ENCODE measurements at regions not wholly inside any gene's neighbourhood (a gene's known extent, or its start where the extent isn't known, plus 50 kb on each side); places are given as distances from the start of the nearest gene placed in this dataset.
"Not testable (repeated sequence)": the region's sequence is repeated elsewhere in the genome, so short reads cannot be mapped to it uniquely, and the experiment has no call there.

- no peak for DNase-seq (ENCODE audit: low spot score in 2 of 2)
- Histone ChIP-seq H3K36me3 (replicated peaks) (no peaks in the 10 kb centered on the region), H3K4me1 (no peaks in the 10 kb centered on the region), H3K9me3 (no peaks in the 10 kb centered on the region), H3K4me3 (no peak overlapping the region), H3K27me3 (ENCODE audit: low read depth) (no peaks in the 10 kb centered on the region)
- in situ Hi-C loops (cut with MboI; ENCODE audit: low sequenced_read_pairs), result no loop called here
These were observed 153.2 kb upstream of the THBS2 start for GRCh38 chr6:169406804-169407203.

GRCh38 chr6:169406034-169406433, 152.4 kb upstream of the THBS2 start:
- no peaks in the 10 kb centered on the region for H3K9me3 ChIP-seq
- no peak for DNase-seq (ENCODE audit: low spot score in 2 of 2)
- in situ Hi-C loops (cut with MboI; ENCODE audit: low sequenced_read_pairs), result no loop called here
- no peaks in the 10 kb centered on the region for H3K27me3 ChIP-seq (ENCODE audit: low read depth)
- no peaks in the 10 kb centered on the region for H3K4me1 ChIP-seq
- H3K36me3 ChIP-seq (replicated peaks), result no peaks in the 10 kb centered on the region
- no peak overlapping the region for H3K4me3 ChIP-seq

DNA sequence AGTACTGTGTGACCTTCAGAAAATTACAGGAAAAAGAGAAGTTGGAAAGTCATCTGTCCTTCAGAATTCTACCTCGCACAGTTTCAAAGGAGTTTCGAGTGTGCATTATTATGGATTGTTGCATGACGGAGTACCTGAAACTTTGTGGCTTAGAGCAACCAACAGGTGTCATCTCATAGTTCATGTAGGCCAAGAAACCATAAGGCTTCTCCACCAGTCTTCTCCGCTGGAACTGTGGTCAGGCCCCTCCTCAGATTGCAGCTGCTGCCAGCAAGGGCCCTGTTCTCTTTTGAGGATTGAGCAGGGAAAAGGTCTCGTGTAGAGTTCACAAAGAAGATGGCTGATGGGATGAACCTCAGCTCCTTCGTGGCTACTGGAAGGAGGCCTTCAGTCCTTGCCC, 151.2 kb upstream of the THBS2 start:
- Histone ChIP-seq H3K4me1 (no peaks in the 10 kb centered on the region), H3K27me3 (ENCODE audit: low read depth) (no peaks in the 10 kb centered on the region), H3K36me3 (replicated peaks) (no peaks in the 10 kb centered on the region), H3K9me3 (no peaks in the 10 kb centered on the region), H3K4me3 (no peak overlapping the region)
- in situ Hi-C loops (cut with MboI; ENCODE audit: low sequenced_read_pairs), result no loop called here
- no peak for DNase-seq (ENCODE audit: low spot score in 2 of 2)

DNA sequence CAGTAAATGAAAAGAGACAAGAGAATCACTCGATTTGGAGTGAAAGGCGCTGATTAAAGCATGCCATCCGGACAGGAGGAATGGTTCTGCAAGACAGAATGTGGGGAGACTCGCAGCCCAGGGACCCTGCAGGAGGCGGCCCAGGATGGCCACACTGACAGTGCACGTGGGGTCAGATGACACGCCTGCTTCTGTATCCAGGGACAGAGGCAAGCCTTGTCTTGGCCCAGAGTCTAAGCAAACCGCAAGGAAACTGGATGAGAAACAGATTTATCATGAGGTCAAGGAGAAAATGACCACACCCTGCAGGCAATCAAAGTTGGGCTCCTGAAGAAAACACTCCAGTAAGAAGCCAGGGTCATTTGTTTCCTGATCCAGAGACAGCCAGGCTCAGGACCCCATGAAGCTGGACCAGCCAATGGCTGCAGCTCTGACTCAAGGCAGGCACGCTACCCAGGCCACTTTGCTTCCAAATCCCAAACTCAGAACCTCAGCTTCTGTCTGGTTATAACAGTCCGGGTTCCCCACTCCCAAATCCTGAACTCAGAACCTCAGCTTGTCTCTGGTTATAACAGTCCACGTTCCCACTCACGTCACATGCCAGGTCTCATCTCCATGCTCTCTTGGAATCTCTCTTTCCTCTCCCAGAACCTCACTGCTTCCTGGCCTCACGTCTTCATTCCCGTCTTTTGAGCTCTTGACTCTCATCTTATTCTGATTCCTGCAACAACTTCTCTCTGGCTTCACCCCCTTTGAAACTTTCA, 144.9 kb upstream of the THBS2 start:
- Histone ChIP-seq H3K4me1 (no peaks in the 10 kb centered on the region), H3K36me3 (replicated peaks) (no peaks in the 10 kb centered on the region), H3K4me3 (no peak overlapping the region), H3K27me3 (ENCODE audit: low read depth) (no peaks in the 10 kb centered on the region), H3K9me3 (no peaks in the 10 kb centered on the region)
- in situ Hi-C loops (cut with MboI; ENCODE audit: low sequenced_read_pairs), result no loop called here
- DNase-seq (ENCODE audit: low spot score in 2 of 2), result no peak

DNA sequence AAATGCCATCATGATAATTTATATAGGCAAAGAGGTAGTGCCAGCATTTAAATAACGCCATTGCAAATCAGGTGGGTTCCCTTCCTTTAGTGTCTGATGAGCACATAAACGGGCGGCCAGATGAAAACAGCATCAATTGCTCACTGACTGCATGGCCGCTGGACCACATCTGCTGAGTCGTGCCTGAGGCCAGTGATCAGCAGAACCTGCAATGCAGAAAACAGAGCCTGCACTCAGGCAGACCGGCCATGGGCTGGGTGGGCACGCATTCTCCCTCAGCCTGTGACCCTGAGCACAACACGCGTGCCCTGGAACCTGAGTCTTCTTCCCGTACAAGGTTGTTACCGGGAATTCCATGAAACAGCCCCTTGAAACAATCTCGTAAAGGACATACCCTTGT, 144.0 kb upstream of the THBS2 start:
- Histone ChIP-seq H3K27me3 (ENCODE audit: low read depth) (no peaks in the 10 kb centered on the region), H3K36me3 (replicated peaks) (no peaks in the 10 kb centered on the region), H3K4me1 (no peaks in the 10 kb centered on the region), H3K4me3 (no peak overlapping the region), H3K9me3 (no peaks in the 10 kb centered on the region; the same call in 1 of the 2 replicates)
- no peak for DNase-seq (ENCODE audit: low spot score in 2 of 2)
- in situ Hi-C loops (cut with MboI; ENCODE audit: low sequenced_read_pairs), result no loop called here

GRCh38 chr6:169396554-169397163, 143.0 kb upstream of the THBS2 start:
- no peak for DNase-seq (ENCODE audit: low spot score in 2 of 2)
- Histone ChIP-seq H3K27me3 (ENCODE audit: low read depth) (no peaks in the 10 kb centered on the region), H3K4me3 (no peak overlapping the region), H3K36me3 (replicated peaks) (no peaks in the 10 kb centered on the region), H3K9me3 (no peaks in the 10 kb centered on the region; the same call in 1 of the 2 replicates), H3K4me1 (no peaks in the 10 kb centered on the region)
- in situ Hi-C loops (cut with MboI; ENCODE audit: low sequenced_read_pairs), result no loop called here

DNA sequence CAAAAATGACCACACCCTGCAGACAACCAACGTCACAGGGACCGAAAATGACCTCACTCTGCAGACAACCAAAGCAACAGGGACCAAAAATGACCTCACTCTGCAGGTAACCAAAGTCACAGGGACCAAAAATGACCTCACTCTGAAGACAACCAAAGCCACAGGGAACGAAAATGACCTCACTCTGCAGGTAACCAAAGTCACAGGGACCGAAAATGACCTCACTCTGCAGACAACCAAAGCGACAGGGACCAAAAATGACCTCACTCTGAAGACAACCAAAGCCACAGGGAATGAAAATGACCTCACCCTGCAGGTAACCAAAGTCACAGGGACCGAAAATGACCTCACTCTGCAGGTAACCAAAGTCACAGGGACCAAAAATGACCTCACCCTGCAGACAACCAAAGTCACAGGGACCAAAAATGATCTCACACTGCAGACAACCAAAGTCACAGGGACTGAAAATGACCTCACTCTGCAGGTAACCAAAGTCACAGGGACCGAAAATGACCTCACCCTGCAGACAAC, 142.4 kb upstream of the THBS2 start:
- in situ Hi-C loops (cut with MboI; ENCODE audit: low sequenced_read_pairs); H3K27me3 ChIP-seq (ENCODE audit: low read depth); H3K4me3 ChIP-seq: not testable (repeated sequence)

GRCh38 chr6:169395080-169395805, 141.6 kb upstream of the THBS2 start:
- no peaks in the 10 kb centered on the region for H3K27me3 ChIP-seq (ENCODE audit: low read depth)
- no peak for DNase-seq (ENCODE audit: low spot score in 2 of 2)
- no peaks in the 10 kb centered on the region for H3K4me1 ChIP-seq
- no peak overlapping the region for H3K4me3 ChIP-seq
- in situ Hi-C loops (cut with MboI; ENCODE audit: low sequenced_read_pairs), result no loop called here
- H3K36me3 ChIP-seq (replicated peaks), result no peaks in the 10 kb centered on the region
- no peaks in the 10 kb centered on the region; the same call in 1 of the 2 replicates for H3K9me3 ChIP-seq

More for the DNA sequence above, 142.4 kb upstream of the THBS2 start:
- DNase-seq (ENCODE audit: low spot score in 2 of 2); H3K9me3 ChIP-seq; H3K36me3 ChIP-seq (replicated peaks); H3K4me1 ChIP-seq: not testable (repeated sequence)

DNA sequence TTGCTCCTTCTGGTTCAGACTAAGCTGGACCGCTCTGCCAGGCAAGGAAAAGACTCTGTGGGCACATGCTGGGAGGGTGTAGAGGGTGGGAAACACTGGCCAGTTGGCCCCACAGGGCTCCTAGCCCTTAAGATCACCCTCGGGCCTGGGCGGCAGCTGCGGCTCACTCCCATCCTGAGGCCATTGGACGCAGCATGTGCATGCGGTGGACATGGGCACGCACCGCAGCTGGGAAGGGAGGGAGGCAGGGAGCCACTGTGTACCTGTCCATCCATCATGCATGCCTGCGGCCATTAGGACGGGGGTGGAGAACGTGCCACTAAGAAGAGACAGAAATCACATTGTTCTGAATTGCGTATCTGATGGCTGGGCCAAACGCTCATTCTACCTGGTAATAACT, 140.1 kb upstream of the THBS2 start:
- Histone ChIP-seq H3K36me3 (replicated peaks) (no peaks in the 10 kb centered on the region), H3K27me3 (ENCODE audit: low read depth) (no peaks in the 10 kb centered on the region), H3K4me1 (no peaks in the 10 kb centered on the region), H3K9me3 (no peaks in the 10 kb centered on the region; the same call in 1 of the 2 replicates), H3K4me3 (no peak overlapping the region)
- in situ Hi-C loops (cut with MboI; ENCODE audit: low sequenced_read_pairs), result no loop called here
- no peak for DNase-seq (ENCODE audit: low spot score in 2 of 2)

DNA sequence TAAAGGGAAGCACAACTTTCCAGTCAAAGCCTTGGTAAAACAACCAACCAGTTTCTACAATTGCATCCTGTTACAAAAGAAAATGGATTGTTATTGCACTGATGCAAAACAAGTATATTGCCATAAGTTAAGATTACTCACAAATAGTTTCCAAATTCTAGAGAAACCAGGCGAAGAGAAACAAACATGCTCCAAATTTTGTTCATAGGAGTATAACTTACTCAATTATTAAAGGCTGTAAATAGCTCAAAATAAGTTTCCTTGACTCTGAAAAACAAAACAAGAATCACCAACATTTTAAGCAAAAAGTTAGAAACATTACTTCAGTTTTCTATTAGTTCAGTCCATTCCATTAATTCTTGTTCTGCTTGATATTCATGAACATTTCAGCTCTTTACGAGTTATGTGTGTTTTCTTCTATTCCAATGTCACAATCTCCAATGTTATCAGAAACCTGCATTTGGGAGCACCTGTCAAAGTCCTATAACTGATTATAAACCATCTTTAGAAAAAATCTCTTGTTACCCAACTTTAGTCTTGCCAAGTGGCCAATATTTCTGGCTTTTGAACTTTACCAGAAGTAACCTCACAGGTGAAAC, 137.9 kb upstream of the THBS2 start:
- no peak for DNase-seq (ENCODE audit: low spot score in 2 of 2)
- no peaks in the 10 kb centered on the region for H3K4me1 ChIP-seq
- H3K9me3 ChIP-seq, result no peaks in the 10 kb centered on the region; the same call in 1 of the 2 replicates
- H3K4me3 ChIP-seq, result no peak overlapping the region
- no peaks in the 10 kb centered on the region for H3K36me3 ChIP-seq (replicated peaks)
- no peaks in the 10 kb centered on the region for H3K27me3 ChIP-seq (ENCODE audit: low read depth)
- in situ Hi-C loops (cut with MboI; ENCODE audit: low sequenced_read_pairs), result no loop called here

- Histone ChIP-seq H3K27me3 (ENCODE audit: low read depth) (no peaks in the 10 kb centered on the region), H3K4me1 (no peaks in the 10 kb centered on the region), H3K9me3 (no peaks in the 10 kb centered on the region; the same call in 1 of the 2 replicates), H3K36me3 (replicated peaks) (no peaks in the 10 kb centered on the region), H3K4me3 (no peak overlapping the region)
- DNase-seq (ENCODE audit: low spot score in 2 of 2), result no peak
- in situ Hi-C loops (cut with MboI; ENCODE audit: low sequenced_read_pairs), result no loop called here
These were observed 134.9 kb upstream of the THBS2 start for GRCh38 chr6:169388395-169389166.

GRCh38 chr6:169387809-169388383, 134.2 kb upstream of the THBS2 start:
- Histone ChIP-seq H3K4me3 (no peak overlapping the region), H3K4me1 (no peaks in the 10 kb centered on the region), H3K9me3 (no peaks in the 10 kb centered on the region; the same call in 1 of the 2 replicates), H3K27me3 (ENCODE audit: low read depth) (no peaks in the 10 kb centered on the region), H3K36me3 (replicated peaks) (no peaks in the 10 kb centered on the region)
- in situ Hi-C loops (cut with MboI; ENCODE audit: low sequenced_read_pairs), result no loop called here
- DNase-seq (ENCODE audit: low spot score in 2 of 2), result no peak
